OCI-LY1 (cell line): ENCODE measurements at regions not wholly inside any gene's neighbourhood (a gene's known extent, or its start where the extent isn't known, plus 50 kb on each side); places are given as distances from the start of the nearest gene placed in this dataset.

Experiments
- H2AFZ ChIP-seq: fragments of 200-600 bp; sonication (generic), shearing (Covaris generic); 2 replicates; pipeline ENCODE4 v1.6.0; 2014; ENCODE audit warnings: antibody characterized with exemption, mild to moderate bottlenecking, low read length
- H3F3A ChIP-seq: fragments of 200-600 bp; sonication (generic), shearing (Covaris generic); 2 replicates; pipeline ENCODE4 v1.6.0; 2014; ENCODE audit warnings: mild to moderate bottlenecking, antibody characterized with exemption, low read length, moderate library complexity; ENCODE audit not compliant: insufficient read depth
- H3K27ac ChIP-seq: fragments of 200-600 bp; sonication (generic); 2 replicates; pipeline ENCODE4 v1.5.1; 2014; ENCODE audit warnings: low read length, mixed run types, mild to moderate bottlenecking, low read depth; ENCODE audit not compliant: poor library complexity, severe bottlenecking
- H3K27me3 ChIP-seq: fragments of 200-600 bp; sonication (generic); 2 replicates; pipeline ENCODE4 v1.6.0; 2014; ENCODE audit warnings: antibody characterized with exemption, mild to moderate bottlenecking, low read length, moderate library complexity; ENCODE audit not compliant: insufficient read depth
- H3K36me3 ChIP-seq: fragments of 200-600 bp; sonication (generic); 2 replicates; pipeline ENCODE4 v1.6.1; 2014; ENCODE audit warnings: mild to moderate bottlenecking, antibody characterized with exemption, low read length, moderate library complexity, mixed read lengths; ENCODE audit not compliant: insufficient read depth
- H3K4me1 ChIP-seq: fragments of 200-600 bp; sonication (generic); 2 replicates; pipeline ENCODE4 v1.5.1; 2014; ENCODE audit warnings: mild to moderate bottlenecking, low read length, moderate library complexity; ENCODE audit not compliant: insufficient read depth, severe bottlenecking
- H3K4me2 ChIP-seq: fragments of 200-600 bp; sonication (generic), shearing (Covaris generic); 2 replicates; pipeline ENCODE4 v1.6.1; 2014; ENCODE audit warnings: low read length
- H3K4me3 ChIP-seq: fragments of 200-600 bp; sonication (generic); 2 replicates; pipeline ENCODE4 v1.5.1; 2014; ENCODE audit warnings: low read length, low read depth, mild to moderate bottlenecking, mixed read lengths; ENCODE audit not compliant: poor library complexity, severe bottlenecking
- H3K79me2 ChIP-seq: fragments of 200-600 bp; shearing (Covaris generic); 2 replicates; pipeline ENCODE4 v1.6.1; 2016; ENCODE audit warnings: mixed run types, low read length, mixed read lengths; ENCODE audit not compliant: insufficient read depth
- H3K9ac ChIP-seq: fragments of 200-600 bp; sonication (generic), shearing (Covaris generic); 2 replicates; pipeline ENCODE4 v1.6.1; 2014; ENCODE audit warnings: mild to moderate bottlenecking, low read length, mixed read lengths
- H3K9me2 ChIP-seq: fragments of 200-600 bp; sonication (generic), shearing (Covaris generic); 2 replicates; pipeline ENCODE4 v1.6.1; 2014; ENCODE audit warnings: low read depth, mild to moderate bottlenecking, low read length, mixed read lengths
- H3K9me3 ChIP-seq: fragments of 200-600 bp; shearing (Covaris generic); 2 replicates; pipeline ENCODE4 v1.6.1; 2014; ENCODE audit warnings: low read length, mixed read lengths
- H4K20me1 ChIP-seq: fragments of 200-600 bp; sonication (generic), shearing (Covaris generic); 2 replicates; pipeline ENCODE4 v1.6.0; 2016; ENCODE audit warnings: mild to moderate bottlenecking, low read length; ENCODE audit not compliant: insufficient read depth
- EZH2 ChIP-seq: fragments of 200-600 bp; sonication (generic), shearing (Covaris generic); IDR thresholded peaks from 2 replicates; pipeline ENCODE4 v1.8.0; 2017; ENCODE audit warnings: borderline replicate concordance, mixed run types, mild to moderate bottlenecking, antibody characterized with exemption, low read length, moderate library complexity, mixed read lengths
- TF ChIP-seq, protein P1 (sequence below): fragments of 200-600 bp; sonication (generic), shearing (Covaris generic); IDR thresholded peaks from 2 replicates; pipeline ENCODE4 v1.5.1; 2017; ENCODE audit warnings: mild to moderate bottlenecking, antibody characterized with exemption, low read length, moderate library complexity, mixed read lengths

DNA sequence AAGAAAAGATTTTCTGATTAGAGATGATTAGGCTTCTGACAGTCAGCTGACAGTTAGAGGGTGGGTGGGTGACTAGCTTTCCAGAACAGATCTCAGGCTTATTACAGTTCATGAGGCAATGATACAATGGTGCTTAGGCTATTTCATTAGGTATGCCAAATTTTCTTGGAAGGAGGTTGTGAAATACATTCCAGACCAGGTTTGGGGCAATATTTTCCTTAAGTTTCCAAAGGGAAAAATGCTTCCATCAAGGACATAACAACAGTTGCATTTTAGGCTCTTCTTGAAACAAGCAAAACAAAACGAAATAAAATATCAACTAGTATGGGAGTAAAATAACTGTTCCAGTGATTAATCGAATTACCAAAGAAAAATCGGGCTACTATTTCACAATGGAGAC is 59.3 kb upstream of the CNTN1 start:
- no peak for TF ChIP-seq EZH2
- TF ChIP-seq, protein P1, sequence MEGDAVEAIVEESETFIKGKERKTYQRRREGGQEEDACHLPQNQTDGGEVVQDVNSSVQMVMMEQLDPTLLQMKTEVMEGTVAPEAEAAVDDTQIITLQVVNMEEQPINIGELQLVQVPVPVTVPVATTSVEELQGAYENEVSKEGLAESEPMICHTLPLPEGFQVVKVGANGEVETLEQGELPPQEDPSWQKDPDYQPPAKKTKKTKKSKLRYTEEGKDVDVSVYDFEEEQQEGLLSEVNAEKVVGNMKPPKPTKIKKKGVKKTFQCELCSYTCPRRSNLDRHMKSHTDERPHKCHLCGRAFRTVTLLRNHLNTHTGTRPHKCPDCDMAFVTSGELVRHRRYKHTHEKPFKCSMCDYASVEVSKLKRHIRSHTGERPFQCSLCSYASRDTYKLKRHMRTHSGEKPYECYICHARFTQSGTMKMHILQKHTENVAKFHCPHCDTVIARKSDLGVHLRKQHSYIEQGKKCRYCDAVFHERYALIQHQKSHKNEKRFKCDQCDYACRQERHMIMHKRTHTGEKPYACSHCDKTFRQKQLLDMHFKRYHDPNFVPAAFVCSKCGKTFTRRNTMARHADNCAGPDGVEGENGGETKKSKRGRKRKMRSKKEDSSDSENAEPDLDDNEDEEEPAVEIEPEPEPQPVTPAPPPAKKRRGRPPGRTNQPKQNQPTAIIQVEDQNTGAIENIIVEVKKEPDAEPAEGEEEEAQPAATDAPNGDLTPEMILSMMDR, result no peak
- Histone ChIP-seq H3K9ac (no peak overlapping the region), H3K9me2 (no peaks in the 10 kb centered on the region), H3F3A (no peaks in the 10 kb centered on the region), H4K20me1 (no peaks in the 10 kb centered on the region), H3K27me3 (no peaks in the 10 kb centered on the region), H3K36me3 (no peaks in the 10 kb centered on the region), H3K4me3 (no peak overlapping the region), H2AFZ (no peak overlapping the region), H3K4me1 (no peaks in the 10 kb centered on the region), H3K9me3 (no peaks in the 10 kb centered on the region), H3K79me2 (no peaks in the 10 kb centered on the region), H3K4me2 (no peak overlapping the region), H3K27ac (no peak overlapping the region)

DNA sequence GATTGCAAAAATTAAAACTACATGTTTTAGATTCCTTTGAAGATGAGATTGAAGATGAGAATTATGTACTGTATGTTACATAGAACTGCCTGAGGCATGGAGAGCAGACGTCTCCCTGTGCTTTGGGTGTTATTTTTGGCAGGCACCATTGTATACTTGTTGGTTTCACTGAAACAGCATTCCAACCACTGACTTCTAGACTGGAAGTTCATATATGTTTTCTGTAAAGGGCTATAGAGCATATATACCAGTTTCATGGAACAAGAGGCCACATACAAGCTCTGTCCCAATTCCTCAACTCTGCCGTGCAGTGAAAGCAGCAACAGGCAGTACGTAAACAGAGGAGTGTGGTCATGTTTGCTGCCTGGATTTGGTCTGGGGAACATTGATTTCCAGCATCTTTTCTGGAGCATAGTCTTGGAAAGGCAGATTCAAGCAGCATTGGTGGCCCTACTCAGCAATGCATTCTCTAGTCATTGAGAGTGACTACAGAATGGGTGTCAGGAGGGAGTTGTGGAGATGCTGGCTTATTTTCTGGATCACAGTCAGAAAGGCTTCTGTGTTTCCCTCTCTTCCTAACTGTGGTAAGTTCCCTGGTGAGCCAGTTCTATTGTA is 57.6 kb upstream of the CNTN1 start:
- H3K9me3 ChIP-seq, result no peaks in the 10 kb centered on the region
- H2AFZ ChIP-seq, result no peak overlapping the region
- no peak overlapping the region for H3K4me3 ChIP-seq
- H3K4me2 ChIP-seq, result no peak overlapping the region
- H3K79me2 ChIP-seq, result no peaks in the 10 kb centered on the region
- no peaks in the 10 kb centered on the region for H3K9me2 ChIP-seq
- no peaks in the 10 kb centered on the region for H3K27me3 ChIP-seq
- no peak overlapping the region for H3K9ac ChIP-seq
- H3K4me1 ChIP-seq, result no peaks in the 10 kb centered on the region
- H3K27ac ChIP-seq, result no peak overlapping the region
- H3F3A ChIP-seq, result no peaks in the 10 kb centered on the region
- H4K20me1 ChIP-seq, result no peaks in the 10 kb centered on the region
- H3K36me3 ChIP-seq, result no peaks in the 10 kb centered on the region
- TF ChIP-seq, protein P1, result no peak
- TF ChIP-seq EZH2, result no peak

DNA sequence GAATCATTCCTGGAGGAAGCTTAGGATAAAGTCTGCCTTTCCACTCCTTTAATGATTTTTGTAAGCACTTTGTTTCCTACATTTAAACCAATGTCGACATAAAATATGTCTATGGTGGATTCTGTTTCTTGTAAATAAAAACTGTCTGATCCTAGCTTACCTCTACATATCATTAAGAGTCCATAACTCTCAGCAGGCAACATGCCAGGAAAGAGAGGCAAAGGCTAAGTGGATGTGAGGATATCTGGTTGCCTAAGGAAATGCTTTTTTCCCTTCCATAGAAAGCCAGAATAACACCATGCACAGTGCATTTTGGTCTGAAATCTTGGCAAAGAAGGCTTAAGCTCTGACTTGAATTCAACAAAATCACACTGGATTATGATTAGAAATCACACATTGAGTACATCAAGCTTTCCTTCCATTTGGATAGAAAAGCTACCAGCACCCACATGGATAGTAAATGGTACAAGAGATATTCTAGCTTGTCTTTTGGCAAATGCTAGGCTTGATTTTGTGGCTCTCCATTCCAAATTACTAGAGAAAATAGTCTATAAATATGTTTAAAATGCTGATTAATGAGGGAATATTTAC is 57.0 kb upstream of the CNTN1 start:
- Histone ChIP-seq H3K4me2 (no peak overlapping the region), H2AFZ (no peak overlapping the region)

More for the DNA sequence above, 57.0 kb upstream of the CNTN1 start:
- no peaks in the 10 kb centered on the region for H3K79me2 ChIP-seq
- H3K27ac ChIP-seq, result no peak overlapping the region
- no peak overlapping the region for H3K9ac ChIP-seq
- no peaks in the 10 kb centered on the region for H3K9me3 ChIP-seq
- no peaks in the 10 kb centered on the region for H3K9me2 ChIP-seq
- no peaks in the 10 kb centered on the region for H3K36me3 ChIP-seq
- no peaks in the 10 kb centered on the region for H3K4me1 ChIP-seq
- no peak overlapping the region for H3K4me3 ChIP-seq
- no peak for TF ChIP-seq EZH2
- H3K27me3 ChIP-seq, result no peaks in the 10 kb centered on the region
- no peaks in the 10 kb centered on the region for H4K20me1 ChIP-seq
- H3F3A ChIP-seq, result no peaks in the 10 kb centered on the region
